IMR-90 (cell line): ENCODE measurements at regions not wholly inside any gene's neighbourhood (a gene's known extent, or its start where the extent isn't known, plus 50 kb on each side); places are given as distances from the start of the nearest gene placed in this dataset.

Experiments
- ATAC-seq: fragments of 200-7000 bp; cut with Tn5 transposase; 2 replicates; pipeline ENCODE4 v1.9.1; 2020; ENCODE audit warnings: low read depth, mild to moderate bottlenecking, moderate library complexity
- BruUV-seq: library from RNA; stranded (reverse); fragments of 400-500 nt; replicated peaks from 2 replicates; lab custom pipeline; 2021; lab: Mats Ljungman, UMichigan
- CTCF ChIA-PET: fragments of 300-600 bp; formaldehyde crosslinking; extraction: SDS; loops from one replicate; lab custom pipeline; 2021; ENCODE audit warnings: antibody characterized with exemption; lab: Yijun Ruan, JAX
- POLR2A ChIA-PET: fragments of 300-600 bp; sonication (Branson Sonifier 250); formaldehyde crosslinking; loops from one replicate; lab custom pipeline; 2022; ENCODE audit warnings: antibody characterized with exemption; ENCODE audit not compliant: unreplicated experiment; lab: Charles Lee
- DNase-seq: peaks from one replicate; pipeline ENCODE4 v3.0.0; 2013
- H2AFZ ChIP-seq: replicated peaks from 2 replicates; pipeline ENCODE3; 2013; ENCODE audit warnings: low read length, mild to moderate bottlenecking; ENCODE audit not compliant: poor library complexity
- H2AK5ac ChIP-seq: 2 replicates; pipeline ENCODE4 v1.6.1; 2013; ENCODE audit warnings: low read depth, low read length, inconsistent platforms
- H2AK9ac ChIP-seq: replicated peaks from 2 replicates; pipeline ENCODE3; 2013; ENCODE audit warnings: mild to moderate bottlenecking, low read depth, low read length, moderate library complexity; ENCODE audit not compliant: poor library complexity
- H2BK120ac ChIP-seq: 2 replicates; pipeline ENCODE4 v1.6.1; 2013; ENCODE audit warnings: low read depth, low read length, inconsistent platforms
- H2BK15ac ChIP-seq: 3 replicates; pipeline ENCODE4 v1.6.1; 2013; ENCODE audit warnings: low read depth, low read length, inconsistent platforms
- H2BK20ac ChIP-seq: 2 replicates; pipeline ENCODE4 v1.6.1; 2013; ENCODE audit warnings: low read depth, mild to moderate bottlenecking, inconsistent platforms, low read length, moderate library complexity
- H2BK5ac ChIP-seq: 2 replicates; pipeline ENCODE4 v1.6.1; 2013; ENCODE audit warnings: mild to moderate bottlenecking, low read depth, low read length, inconsistent platforms; ENCODE audit not compliant: poor library complexity, severe bottlenecking
- H3K14ac ChIP-seq: replicated peaks from 2 replicates; pipeline ENCODE4 v1.6.1; 2013; ENCODE audit warnings: low read depth, low read length, inconsistent platforms
- H3K18ac ChIP-seq: 2 replicates; pipeline ENCODE4 v1.6.1; 2013; ENCODE audit warnings: low read depth, low read length, control low read depth
- H3K23ac ChIP-seq: 2 replicates; pipeline ENCODE4 v1.6.1; 2013; ENCODE audit warnings: low read depth, low read length, inconsistent platforms
- H3K27ac ChIP-seq: 2 replicates; pipeline ENCODE4 v1.5.1; 2013; ENCODE audit warnings: mild to moderate bottlenecking, control low read depth, low read length; ENCODE audit not compliant: insufficient read depth
- H3K27me3 ChIP-seq: 2 replicates; pipeline ENCODE4 v1.6.1; 2013; ENCODE audit warnings: low read length; ENCODE audit not compliant: control insufficient read depth, insufficient read depth
- H3K36me3 ChIP-seq: 2 replicates; pipeline ENCODE4 v1.6.1; 2013; ENCODE audit warnings: low read length, mixed read lengths; ENCODE audit not compliant: control insufficient read depth, insufficient read depth
- H3K4ac ChIP-seq: 2 replicates; pipeline ENCODE4 v1.6.1; 2013; ENCODE audit warnings: low read depth, low read length, inconsistent platforms
- H3K4me1 ChIP-seq: 2 replicates; pipeline ENCODE4 v1.6.1; 2013; ENCODE audit warnings: low read length, mixed read lengths; ENCODE audit not compliant: control insufficient read depth, insufficient read depth
- H3K4me2 ChIP-seq: 2 replicates; pipeline ENCODE4 v1.6.1; 2013; ENCODE audit warnings: low read depth, mild to moderate bottlenecking, control low read depth, low read length, moderate library complexity
- H3K4me3 ChIP-seq: 2 replicates; pipeline ENCODE4 v1.5.1; 2013; ENCODE audit warnings: low read depth, mild to moderate bottlenecking, control low read depth, low read length, moderate library complexity; ENCODE audit not compliant: insufficient read depth
- H3K56ac ChIP-seq: 2 replicates; pipeline ENCODE4 v1.6.1; 2013; ENCODE audit warnings: low read length, inconsistent platforms; ENCODE audit not compliant: insufficient read depth; ENCODE audit errors: extremely low read depth
- H3K79me1 ChIP-seq, 2 experiments: 2 replicates each; pipeline ENCODE4 v1.6.1; 2013; ENCODE audit warnings: low read length in 2 of 2, inconsistent platforms in 1 of 2, low read depth in 1 of 2
- H3K9ac ChIP-seq: 2 replicates; pipeline ENCODE4 v1.6.1; 2013; ENCODE audit warnings: low read depth, low read length, control low read depth
- H3K9me1 ChIP-seq: 2 replicates; pipeline ENCODE4 v1.6.1; 2013; ENCODE audit warnings: low read length, inconsistent platforms; ENCODE audit not compliant: insufficient read depth
- H3K9me3 ChIP-seq: 2 replicates; pipeline ENCODE4 v1.6.1; 2013; ENCODE audit warnings: low read length; ENCODE audit not compliant: control insufficient read depth, insufficient read depth
- H4K20me1 ChIP-seq: 2 replicates; pipeline ENCODE4 v1.6.1; 2013; ENCODE audit warnings: low read length, inconsistent platforms; ENCODE audit not compliant: insufficient read depth
- H4K5ac ChIP-seq: 2 replicates; pipeline ENCODE4 v1.6.1; 2013; ENCODE audit warnings: mild to moderate bottlenecking, low read depth, low read length, control low read depth
- H4K8ac ChIP-seq, 2 experiments: 2 replicates each; pipeline ENCODE4 v1.6.1; 2013; ENCODE audit warnings: low read depth in 2 of 2, low read length in 2 of 2, control low read depth in 1 of 2, inconsistent platforms in 1 of 2
- H4K91ac ChIP-seq: 2 replicates; pipeline ENCODE4 v1.6.1; 2013; ENCODE audit warnings: low read depth, low read length, inconsistent platforms; ENCODE audit not compliant: insufficient read depth
- BHLHE40 ChIP-seq: fragments of 150-350 bp; IDR thresholded peaks from 2 replicates; pipeline ENCODE4 v1.6.1; 2016; ENCODE audit warnings: mild to moderate bottlenecking, low read depth, low read length
- CEBPB ChIP-seq: IDR thresholded peaks from 2 replicates; pipeline ENCODE4 v1.6.1; 2012; ENCODE audit warnings: low read depth, low read length, improper control_type of control experiment
- CHD1 ChIP-seq: IDR thresholded peaks from 2 replicates; pipeline ENCODE4 v1.6.1; 2012; ENCODE audit warnings: low read depth, low read length, improper control_type of control experiment
- CTCF ChIP-seq: conservative IDR thresholded peaks from 2 replicates; pipeline ENCODE4 v1.5.1; 2012; ENCODE audit warnings: mild to moderate bottlenecking, low read depth, low read length, improper control_type of control experiment
- ELK1 ChIP-seq: fragments of 150-350 bp; IDR thresholded peaks from 2 replicates; pipeline ENCODE4 v1.6.1; 2016; ENCODE audit warnings: low read depth, mild to moderate bottlenecking, low read length, moderate library complexity, borderline replicate concordance
- FOS ChIP-seq: fragments of 150-350 bp; IDR thresholded peaks from 2 replicates; pipeline ENCODE4 v1.6.1; 2016; ENCODE audit warnings: low read depth, low read length
- MAFK ChIP-seq: IDR thresholded peaks from 2 replicates; pipeline ENCODE4 v1.6.1; 2012; ENCODE audit warnings: low read depth, low read length, improper control_type of control experiment
- MAZ ChIP-seq: IDR thresholded peaks from 2 replicates; pipeline ENCODE4 v1.6.1; 2012; ENCODE audit warnings: low read depth, mild to moderate bottlenecking, low read length, improper control_type of control experiment, moderate library complexity, borderline replicate concordance
- MXI1 ChIP-seq: IDR thresholded peaks from 2 replicates; pipeline ENCODE4 v1.6.1; 2012; ENCODE audit warnings: low read depth, mild to moderate bottlenecking, low read length, moderate library complexity, borderline replicate concordance
- NFE2L2 ChIP-seq: fragments of 150-350 bp; IDR thresholded peaks from 2 replicates; pipeline ENCODE4 v1.6.1; 2016; ENCODE audit warnings: low read depth, mild to moderate bottlenecking, low read length
- POLR2A ChIP-seq: IDR thresholded peaks from 2 replicates; pipeline ENCODE4 v1.6.1; 2012; ENCODE audit warnings: mild to moderate bottlenecking, low read depth, low read length
- RAD21 ChIP-seq: IDR thresholded peaks from 2 replicates; pipeline ENCODE4 v1.6.1; 2012; ENCODE audit warnings: low read length, improper control_type of control experiment
- RCOR1 ChIP-seq: IDR thresholded peaks from 2 replicates; pipeline ENCODE4 v1.6.1; 2012; ENCODE audit warnings: mild to moderate bottlenecking, low read length, improper control_type of control experiment; ENCODE audit not compliant: insufficient replicate concordance
- RFX5 ChIP-seq: IDR thresholded peaks from 2 replicates; pipeline ENCODE4 v1.8.0; 2012; ENCODE audit warnings: low read depth, mild to moderate bottlenecking, low read length, moderate library complexity
- SMC3 ChIP-seq: fragments of 150-350 bp; IDR thresholded peaks from 2 replicates; pipeline ENCODE4 v1.6.1; 2016; ENCODE audit warnings: low read depth, mild to moderate bottlenecking, antibody characterized with exemption, low read length, moderate library complexity
- USF2 ChIP-seq: fragments of 150-350 bp; IDR thresholded peaks from 2 replicates; pipeline ENCODE4 v1.6.1; 2017; ENCODE audit warnings: mild to moderate bottlenecking, antibody characterized with exemption, low read length, low read depth
- WGBS, 2 experiments: methylation state at CpG; one replicate each; pipeline versions ENCODE4 v1.1.5 to v1.1.7; 2013; ENCODE audit warnings: missing lambda C conversion rate in 2 of 2; ENCODE audit not compliant: insufficient read length in 1 of 2; ENCODE audit errors: extremely low coverage in 2 of 2; 5-methylcytosine and 5-hydroxymethylcytosine counted together
- dilution Hi-C: fragments of 300-500 bp; cut with HindIII; formaldehyde crosslinking; loops from one replicate; pipeline ENCODE4 v1.14.3; 2018; ENCODE audit warnings: low sequenced_read_pairs; ENCODE audit not compliant: unreplicated experiment
- in situ Hi-C: fragments of 300-500 bp; cut with MboI; formaldehyde crosslinking; loops from 3 replicates; pipeline ENCODE4 v1.14.3; 2019; ENCODE audit warnings: low sequenced_read_pairs, inconsistent platforms, mixed read lengths
- intact Hi-C: fragments of 100-400 bp; cut with micrococcal nuclease; formaldehyde crosslinking; loops from 2 replicates; pipeline ENCODE4 v1.10.0; 2022

GRCh38 chr15:26179906-26180305 lies 316.8 kb upstream of the ATP10A start:
- dilution Hi-C loops (no loop called here), in situ Hi-C loops (loop anchor here (10.0 kb wide), 1 partner anchor 55 kb away; no protein-coding TSS in a partner anchor), intact Hi-C loops (no loop called here)
- Histone ChIP-seq H2BK5ac (no peak overlapping the region), H4K91ac (no peak overlapping the region), H2BK120ac (no peak overlapping the region), H2BK15ac (no peak overlapping the region), H4K5ac (no peak overlapping the region), H3K9me1 (no peaks in the 10 kb centered on the region), H3K36me3 (no peaks in the 10 kb centered on the region), H2AFZ (no peak overlapping the region), H3K23ac (no peak overlapping the region), H2AK9ac (no peak overlapping the region), H3K27ac (no peak overlapping the region), H3K14ac (no peak overlapping the region), H3K79me1 (no peaks in the 10 kb centered on the region), H4K20me1 (no peaks in the 10 kb centered on the region), H3K9me3 (peaks cover 2% of the 10 kb centered on the region), H3K9ac (no peak overlapping the region), H2BK20ac (no peak overlapping the region), H3K4ac (no peak overlapping the region), H4K8ac (no peak overlapping the region), H2AK5ac (no peak overlapping the region), H3K4me2 (no peak overlapping the region), H3K4me1 (no peaks in the 10 kb centered on the region), H3K27me3 (no peaks in the 10 kb centered on the region), H3K4me3 (no peak overlapping the region), H3K56ac (no peak overlapping the region), H3K18ac (no peak overlapping the region)
- DNase-seq (no peak), ATAC-seq (no peak)
- POLR2A ChIA-PET: no interaction called here
- WGBS, 2 experiments: 10% methylated on average over 2 of the region's 6 CpGs; no CpG with 5 or more reads in 1 of the 2 experiments
- no peak for TF ChIP-seq NFE2L2
- TF ChIP-seq CTCF: no peak
- TF ChIP-seq MAZ: no peak
- no peak for TF ChIP-seq ELK1
- no peak for TF ChIP-seq MXI1
- no peak for TF ChIP-seq CEBPB
- no peak for TF ChIP-seq MAFK
- TF ChIP-seq RAD21: no peak
- no peak for TF ChIP-seq SMC3
- no peak for TF ChIP-seq USF2
- TF ChIP-seq CHD1: no peak
- no peak for TF ChIP-seq RCOR1
- no peak for TF ChIP-seq POLR2A
- no peak for TF ChIP-seq RFX5
- TF ChIP-seq FOS: no peak
- TF ChIP-seq BHLHE40: no peak
- CTCF ChIA-PET: no interaction called here
- BruUV-seq: no TSS peak
